Bronchial epithelial cell (primary cell): ENCODE measurements at regions not wholly inside any gene's neighbourhood (a gene's known extent, or its start where the extent isn't known, plus 50 kb on each side); places are given as distances from the start of the nearest gene placed in this dataset.

Experiments used
- DNase-seq: peaks from one replicate; pipeline ENCODE4 v3.0.0-alpha.2; 2010; ENCODE audit warnings: low read depth
- FAIRE-seq: peaks from 2 replicates; lab custom pipeline; 2011; peaks lifted over from hg19 to GRCh38; lab: Jason Lieb, UNC
- H3K27me3 ChIP-seq: 2 replicates; pipeline ENCODE4 v1.5.1; 2011; ENCODE audit warnings: low read length; ENCODE audit not compliant: control insufficient read depth, insufficient read depth
- H3K36me3 ChIP-seq: 2 replicates; pipeline ENCODE4 v1.5.1; 2011; ENCODE audit warnings: low read length; ENCODE audit not compliant: control insufficient read depth, insufficient read depth
- H3K4me3 ChIP-seq: 2 replicates; pipeline ENCODE4 v1.5.1; 2011; ENCODE audit warnings: mild to moderate bottlenecking, low read depth, low read length, control low read depth
- TF ChIP-seq, protein P1 (sequence below): IDR thresholded peaks from 2 replicates; pipeline ENCODE4 v1.5.1; 2011; ENCODE audit warnings: mild to moderate bottlenecking, moderate library complexity, low read length, control low read depth, inconsistent platforms; ENCODE audit not compliant: insufficient read depth, severe bottlenecking

DNA sequence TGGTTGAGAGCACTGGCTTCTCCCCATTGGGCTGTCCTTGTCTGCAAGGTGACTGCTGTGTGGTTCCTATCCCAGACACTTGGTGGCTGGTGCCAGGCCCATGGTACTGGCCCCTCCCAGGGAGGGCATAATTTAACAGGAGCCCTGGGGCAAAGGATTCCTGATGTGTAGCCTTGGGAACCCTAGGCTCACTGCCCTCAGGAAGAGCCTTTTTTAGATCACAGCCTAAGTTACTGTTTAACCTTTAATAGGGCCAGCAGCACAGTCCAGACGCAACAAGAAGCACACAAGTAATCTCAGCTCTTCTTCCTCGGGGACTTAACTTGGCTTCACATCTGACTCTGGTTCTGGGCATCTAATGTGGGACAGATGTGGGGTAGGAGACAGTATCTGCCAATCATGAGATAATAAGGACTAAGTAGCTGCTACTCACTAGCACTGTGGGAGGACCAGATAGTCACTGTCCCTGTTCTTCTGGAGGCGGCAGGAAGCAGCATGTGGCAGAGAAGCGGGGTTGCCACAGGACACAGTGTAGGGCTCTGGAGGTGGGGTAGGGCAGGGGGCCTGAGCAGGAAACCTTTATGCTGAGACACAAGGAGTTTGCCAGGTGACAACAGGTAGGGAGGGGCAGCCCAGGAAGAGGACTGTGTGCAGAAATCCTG is 136.3 kb downstream of the TMEM17 start:
- FAIRE-seq: no peak
- H3K4me3 ChIP-seq: no peak overlapping the region
- TF ChIP-seq, protein P1, sequence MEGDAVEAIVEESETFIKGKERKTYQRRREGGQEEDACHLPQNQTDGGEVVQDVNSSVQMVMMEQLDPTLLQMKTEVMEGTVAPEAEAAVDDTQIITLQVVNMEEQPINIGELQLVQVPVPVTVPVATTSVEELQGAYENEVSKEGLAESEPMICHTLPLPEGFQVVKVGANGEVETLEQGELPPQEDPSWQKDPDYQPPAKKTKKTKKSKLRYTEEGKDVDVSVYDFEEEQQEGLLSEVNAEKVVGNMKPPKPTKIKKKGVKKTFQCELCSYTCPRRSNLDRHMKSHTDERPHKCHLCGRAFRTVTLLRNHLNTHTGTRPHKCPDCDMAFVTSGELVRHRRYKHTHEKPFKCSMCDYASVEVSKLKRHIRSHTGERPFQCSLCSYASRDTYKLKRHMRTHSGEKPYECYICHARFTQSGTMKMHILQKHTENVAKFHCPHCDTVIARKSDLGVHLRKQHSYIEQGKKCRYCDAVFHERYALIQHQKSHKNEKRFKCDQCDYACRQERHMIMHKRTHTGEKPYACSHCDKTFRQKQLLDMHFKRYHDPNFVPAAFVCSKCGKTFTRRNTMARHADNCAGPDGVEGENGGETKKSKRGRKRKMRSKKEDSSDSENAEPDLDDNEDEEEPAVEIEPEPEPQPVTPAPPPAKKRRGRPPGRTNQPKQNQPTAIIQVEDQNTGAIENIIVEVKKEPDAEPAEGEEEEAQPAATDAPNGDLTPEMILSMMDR: no peak
- no peaks in the 10 kb centered on the region for H3K27me3 ChIP-seq
- H3K36me3 ChIP-seq: no peaks in the 10 kb centered on the region
- no peak for DNase-seq

DNA sequence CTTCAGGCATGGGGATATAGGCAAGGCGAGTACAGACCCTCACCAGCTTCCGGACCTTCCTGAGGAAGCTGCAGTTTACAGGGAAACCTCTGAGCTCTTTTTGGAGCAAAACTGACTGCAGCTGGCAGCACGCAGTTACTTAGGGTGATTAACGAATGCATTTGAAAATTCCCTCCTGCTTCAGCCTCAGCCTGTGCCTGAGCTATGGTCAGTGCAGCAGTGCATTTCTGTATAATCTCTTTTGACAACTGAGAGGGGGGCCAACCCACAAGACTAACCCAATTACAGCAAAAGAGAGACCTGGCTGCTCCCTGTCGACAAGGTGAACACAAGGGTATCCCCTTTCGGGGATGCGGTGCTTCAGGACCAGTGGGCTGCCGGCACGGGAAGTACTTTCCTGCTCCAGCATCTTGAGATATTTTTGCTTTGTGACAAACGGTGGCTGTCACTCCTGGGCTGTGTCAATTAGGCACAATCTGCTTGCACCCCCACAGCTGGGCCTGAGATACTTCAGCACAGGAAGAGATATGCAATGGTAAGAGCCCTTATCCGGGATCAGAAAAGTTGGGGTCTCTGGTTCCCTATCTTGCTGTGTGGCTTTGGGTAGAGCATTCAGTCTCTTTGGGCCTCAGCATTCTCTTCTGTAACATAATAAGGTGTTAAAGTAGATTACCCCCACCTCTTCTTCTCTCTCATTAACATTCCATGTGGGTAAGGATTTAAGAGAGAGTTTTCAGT is 141.0 kb downstream of the TMEM17 start:
- TF ChIP-seq, protein P1: no peak
- no peak for FAIRE-seq

DNA sequence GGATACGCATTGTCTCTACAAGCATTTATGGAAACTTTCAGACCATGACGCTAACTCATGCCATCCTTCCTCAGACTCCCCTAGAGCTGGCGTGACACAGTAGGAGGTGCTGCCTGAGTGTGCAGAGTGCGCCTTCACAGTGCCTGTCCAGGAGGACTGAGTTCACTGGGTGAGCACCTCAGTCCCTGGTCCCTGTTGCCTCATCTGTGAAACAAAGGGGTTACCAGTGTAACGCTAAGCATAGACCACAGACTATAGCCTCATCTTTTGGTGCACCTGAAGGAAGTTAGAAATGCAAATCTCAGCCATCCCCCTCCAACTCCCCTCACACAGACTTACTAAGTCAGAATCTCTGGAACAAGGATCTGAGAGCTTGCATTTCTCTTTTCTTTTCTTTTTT is 142.8 kb downstream of the TMEM17 start:
- TF ChIP-seq, protein P1: no peak
- FAIRE-seq: no peak
- no peak for DNase-seq
- Histone ChIP-seq H3K27me3 (no peaks in the 10 kb centered on the region), H3K4me3 (no peak overlapping the region), H3K36me3 (no peaks in the 10 kb centered on the region)

More for the DNA sequence above, 141.0 kb downstream of the TMEM17 start:
- Histone ChIP-seq H3K36me3 (no peaks in the 10 kb centered on the region), H3K27me3 (no peaks in the 10 kb centered on the region), H3K4me3 (no peak overlapping the region)
- no peak for DNase-seq

DNA sequence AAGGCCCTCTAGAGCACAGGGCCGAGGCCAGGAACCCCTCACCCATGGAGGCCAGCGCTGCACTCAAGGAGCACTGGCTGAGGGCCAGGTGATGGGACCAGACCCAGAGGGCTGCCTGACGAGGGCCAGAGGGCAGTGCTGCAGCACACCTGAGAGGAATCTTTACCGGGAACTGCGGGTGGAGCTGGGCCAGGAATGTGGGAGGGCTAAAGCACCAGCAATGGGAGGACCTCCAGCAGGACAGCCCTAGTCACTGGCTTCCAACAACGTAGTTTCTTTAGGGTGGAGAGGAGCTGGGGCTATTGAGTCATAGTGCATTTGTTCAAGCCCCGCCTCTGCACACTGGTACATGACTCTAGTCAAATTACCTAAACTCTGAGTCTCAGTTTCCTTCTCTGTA is 143.4 kb downstream of the TMEM17 start:
- DNase-seq: peak; percentile 82
- TF ChIP-seq, protein P1: no peak
- no peak overlapping the region for H3K4me3 ChIP-seq
- H3K27me3 ChIP-seq: no peaks in the 10 kb centered on the region
- no peak for FAIRE-seq
- H3K36me3 ChIP-seq: no peaks in the 10 kb centered on the region

DNA sequence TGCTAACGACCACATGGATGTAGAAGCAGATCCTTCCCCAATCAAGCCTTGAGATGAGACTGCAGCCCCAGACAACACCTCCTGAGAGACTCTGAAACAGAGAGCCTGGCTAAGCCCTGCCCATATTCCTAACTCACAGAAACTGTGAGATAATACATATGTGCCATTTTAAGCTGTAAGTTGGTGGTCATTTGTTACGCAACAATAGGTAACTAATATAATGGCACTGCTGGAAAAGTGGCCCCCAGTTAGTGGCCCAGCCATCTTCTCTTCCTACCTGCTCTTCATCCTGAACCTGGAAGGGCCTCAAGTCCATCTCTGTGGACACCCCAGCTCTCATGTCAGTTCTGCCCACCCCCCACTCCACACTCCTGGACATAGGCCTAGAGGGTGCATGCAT is 144.0 kb downstream of the TMEM17 start:
- FAIRE-seq: no peak
- Histone ChIP-seq H3K27me3 (no peaks in the 10 kb centered on the region), H3K36me3 (no peaks in the 10 kb centered on the region), H3K4me3 (no peak overlapping the region)
- DNase-seq: no peak
- TF ChIP-seq, protein P1: no peak
